Testis (tissue), 2 donors: ENCODE measurements at regions not wholly inside any gene's neighbourhood (a gene's known extent, or its start where the extent isn't known, plus 50 kb on each side); places are given as distances from the start of the nearest gene placed in this dataset.

ENCODE experiments used
- DNase-seq: peaks from one replicate; pipeline ENCODE4 v3.0.0-alpha.2; 2019
- H3K27ac ChIP-seq, 2 donors: fragments of 200-600 bp; sonication (generic); one replicate each; pipeline ENCODE4 v1.5.1; 2019
- H3K27me3 ChIP-seq: fragments of 200-600 bp; sonication (generic); one replicate; pipeline ENCODE4 v1.5.1; 2019
- H3K36me3 ChIP-seq: fragments of 200-600 bp; sonication (generic); one replicate; pipeline ENCODE4 v1.5.1; 2017; ENCODE audit warnings: low read depth; ENCODE audit errors: missing control alignments
- H3K4me1 ChIP-seq: fragments of 200-600 bp; sonication (generic); one replicate; pipeline ENCODE4 v1.5.1; 2019
- H3K4me3 ChIP-seq, 2 donors: fragments of 200-600 bp; sonication (generic); one replicate each; pipeline ENCODE4 v1.5.1; 2017 to 2019
- H3K9me3 ChIP-seq: fragments of 200-600 bp; sonication (generic); one replicate; pipeline ENCODE4 v1.5.1; 2017
- CTCF ChIP-seq, 3 experiments: fragments of 450-650 bp in 2 of 3; fragments of 200-600 bp in 1 of 3; sonication (generic) in 1 of 3; IDR thresholded peaks; one replicate each; pipeline ENCODE4 v1.5.1; 2016 to 2019; ENCODE audit warnings: antibody characterized with exemption in 3 of 3, mild to moderate bottlenecking in 2 of 3, moderate library complexity in 1 of 3
- POLR2A ChIP-seq: fragments of 450-650 bp; IDR thresholded peaks from one replicate; pipeline ENCODE4 v1.6.1; 2017; ENCODE audit warnings: antibody characterized with exemption, mild to moderate bottlenecking, moderate library complexity
- WGBS, 2 donors: methylation state at CpG; one replicate each; pipeline ENCODE4 v1.1.5; 2018; 5-methylcytosine and 5-hydroxymethylcytosine counted together
- intact Hi-C: fragments of 100-400 bp; cut with DNase I; formaldehyde crosslinking; loops from one replicate; pipeline ENCODE4 v1.15.1; 2023; ENCODE audit warnings: low total_unique reads

- H3K4me1 ChIP-seq, result no peaks in the 10 kb centered on the region
- H3K9me3 ChIP-seq, result no peaks in the 10 kb centered on the region
- intact Hi-C loops, result no loop called here
- H3K4me3 ChIP-seq, result no peak overlapping the region
- H3K36me3 ChIP-seq, result no peaks in the 10 kb centered on the region
- no peak for DNase-seq
- no peak for TF ChIP-seq POLR2A
- TF ChIP-seq CTCF (IDR thresholded peaks at IDR 0.05), result no peak
- WGBS, 2 donors, result 39 to 47% methylated on average over 1 of the region's 1 CpG
- H3K27ac ChIP-seq, result no peak overlapping the region
- no peaks in the 10 kb centered on the region for H3K27me3 ChIP-seq
Observed at GRCh38 chr10:8297959-8298358, 243.5 kb downstream of the GATA3 start.

GRCh38 chr10:8298896-8299570 lies 244.5 kb downstream of the GATA3 start:
- no peak overlapping the region for H3K27ac ChIP-seq
- intact Hi-C loops, result no loop called here
- no peaks in the 10 kb centered on the region for H3K4me1 ChIP-seq
- no peaks in the 10 kb centered on the region for H3K9me3 ChIP-seq
- WGBS, 2 donors, result 17 to 30% methylated on average over 15 to 16 of the region's 16 CpGs
- TF ChIP-seq POLR2A (no peak), CTCF (IDR thresholded peaks at IDR 0.05) (no peak)
- H3K27me3 ChIP-seq, result no peaks in the 10 kb centered on the region
- no peaks in the 10 kb centered on the region for H3K36me3 ChIP-seq
- H3K4me3 ChIP-seq, result no peak overlapping the region
- DNase-seq, result no peak

GRCh38 chr10:8300925-8301324 lies 246.4 kb downstream of the GATA3 start:
- no peaks in the 10 kb centered on the region for H3K9me3 ChIP-seq
- WGBS, 2 donors, result 74 to 77% methylated on average over 5 of the region's 5 CpGs
- no peaks in the 10 kb centered on the region for H3K4me1 ChIP-seq
- no peaks in the 10 kb centered on the region for H3K36me3 ChIP-seq
- DNase-seq, result no peak
- H3K27me3 ChIP-seq, result no peaks in the 10 kb centered on the region
- intact Hi-C loops, result no loop called here
- no peak overlapping the region for H3K4me3 ChIP-seq
- no peak overlapping the region for H3K27ac ChIP-seq
- TF ChIP-seq CTCF (IDR thresholded peaks at IDR 0.05) (no peak), POLR2A (no peak)

GRCh38 chr10:8301333-8301732 lies 246.8 kb downstream of the GATA3 start:
- TF ChIP-seq CTCF (IDR thresholded peaks at IDR 0.05), result no peak
- TF ChIP-seq POLR2A, result no peak
- Histone ChIP-seq H3K27me3 (no peaks in the 10 kb centered on the region), H3K27ac (no peak overlapping the region), H3K4me3 (no peak overlapping the region), H3K4me1 (no peaks in the 10 kb centered on the region), H3K36me3 (no peaks in the 10 kb centered on the region), H3K9me3 (no peaks in the 10 kb centered on the region)
- no peak for DNase-seq
- 67 to 73% methylated on average over 2 of the region's 2 CpGs for WGBS, 2 donors
- intact Hi-C loops, result no loop called here

- 67 to 76% methylated on average over 4 of the region's 4 CpGs for WGBS, 2 donors
- no peak overlapping the region for H3K27ac ChIP-seq
- no peak overlapping the region for H3K4me3 ChIP-seq
- DNase-seq, result no peak
- no peaks in the 10 kb centered on the region for H3K4me1 ChIP-seq
- H3K9me3 ChIP-seq, result no peaks in the 10 kb centered on the region
- no peaks in the 10 kb centered on the region for H3K27me3 ChIP-seq
- intact Hi-C loops, result no loop called here
- no peak for TF ChIP-seq CTCF (IDR thresholded peaks at IDR 0.05)
- TF ChIP-seq POLR2A, result no peak
- no peaks in the 10 kb centered on the region for H3K36me3 ChIP-seq
Observed at GRCh38 chr10:8301831-8302230, 247.3 kb downstream of the GATA3 start.
